ENCODE measurements at regions not wholly inside any gene's neighbourhood (a gene's known extent, or its start where the extent isn't known, plus 50 kb on each side); places are given as distances from the start of the nearest gene placed in this dataset.

GRCh38 chr6:92380803-92381601 lies 1038.4 kb downstream of the EPHA7 start:
- no peak for TF ChIP-seq CTCF (IDR thresholded peaks at IDR 0.05; ENCODE audit: borderline replicate concordance, insufficient read depth, low read depth, low read length)
- no peak overlapping the region for H3K4me3 ChIP-seq (ENCODE audit: low read depth, low read length)

GRCh38 chr6:92377137-92377536 lies 1042.2 kb downstream of the EPHA7 start:
- H3K4me3 ChIP-seq (ENCODE audit: low read depth, low read length), result no peak overlapping the region
- TF ChIP-seq CTCF (IDR thresholded peaks at IDR 0.05; ENCODE audit: borderline replicate concordance, insufficient read depth, low read depth, low read length), result no peak

GRCh38 chr6:92376691-92377090 lies 1042.7 kb downstream of the EPHA7 start:
- no peak overlapping the region for H3K4me3 ChIP-seq (ENCODE audit: low read depth, low read length)
- no peak for TF ChIP-seq CTCF (IDR thresholded peaks at IDR 0.05; ENCODE audit: borderline replicate concordance, insufficient read depth, low read depth, low read length)

GRCh38 chr6:92371211-92372208 lies 1047.8 kb downstream of the EPHA7 start:
- no peak for TF ChIP-seq CTCF (IDR thresholded peaks at IDR 0.05; ENCODE audit: borderline replicate concordance, insufficient read depth, low read depth, low read length)
- no peak overlapping the region for H3K4me3 ChIP-seq (ENCODE audit: low read depth, low read length)

GRCh38 chr6:92369309-92369708 lies 1050.0 kb downstream of the EPHA7 start:
- TF ChIP-seq CTCF (IDR thresholded peaks at IDR 0.05; ENCODE audit: borderline replicate concordance, insufficient read depth, low read depth, low read length), result no peak
- H3K4me3 ChIP-seq (ENCODE audit: low read depth, low read length), result no peak overlapping the region

- no peak for TF ChIP-seq CTCF (IDR thresholded peaks at IDR 0.05; ENCODE audit: borderline replicate concordance, insufficient read depth, low read depth, low read length)
- no peak overlapping the region for H3K4me3 ChIP-seq (ENCODE audit: low read depth, low read length)
Measured at GRCh38 chr6:92364948-92365541, 1054.3 kb downstream of the EPHA7 start.

Measured in GM12875 (cell line).